Heart left ventricle (tissue), 16 donors: ENCODE measurements at regions not wholly inside any gene's neighbourhood (a gene's known extent, or its start where the extent isn't known, plus 50 kb on each side); places are given as distances from the start of the nearest gene placed in this dataset.

Source experiments
- ATAC-seq, 4 donors: fragments of 200-7000 bp; cut with Tn5 transposase; one replicate each; pipeline ENCODE4 v1.9.1; 2020 to 2022; ENCODE audit warnings: moderate library complexity in 4 of 4, mild to moderate bottlenecking in 3 of 4, moderate number of reproducible peaks in 1 of 4
- DNase-seq, 5 donors: peaks; one replicate each; pipeline ENCODE4 v3.0.0-alpha.2; 2020
- H3K27ac ChIP-seq, 12 donors: fragments of 200-600 bp; sonication (generic) in 4 of 12; one replicate each; pipeline versions ENCODE4 v1.5.0 to v1.8.0; 2016 to 2022; ENCODE audit warnings: mild to moderate bottlenecking in 2 of 12
- H3K27me3 ChIP-seq, 9 donors: fragments of 200-600 bp; sonication (generic) in 2 of 9; one replicate each; pipeline versions ENCODE4 v1.5.1 to v1.8.0; 2016 to 2022; ENCODE audit warnings: mild to moderate bottlenecking in 3 of 9
- H3K36me3 ChIP-seq, 9 donors: fragments of 200-600 bp; sonication (generic) in 2 of 9; one replicate each; pipeline versions ENCODE4 v1.5.0 to v1.8.0; 2018 to 2022; ENCODE audit warnings: mild to moderate bottlenecking in 2 of 9
- H3K4me1 ChIP-seq, 12 donors: fragments of 200-600 bp; sonication (generic) in 4 of 12; one replicate each; pipeline versions ENCODE4 v1.5.0 to v1.8.0; 2016 to 2022; ENCODE audit warnings: mild to moderate bottlenecking in 3 of 12
- H3K4me3 ChIP-seq, 12 donors: fragments of 200-600 bp; sonication (generic) in 4 of 12; one replicate each; pipeline versions ENCODE4 v1.5.0 to v1.8.0; 2017 to 2022; ENCODE audit warnings: mild to moderate bottlenecking in 9 of 12, moderate library complexity in 4 of 12
- H3K9me3 ChIP-seq, 12 donors: fragments of 200-600 bp; sonication (generic) in 4 of 12; one replicate each; pipeline versions ENCODE4 v1.5.0 to v1.8.0; 2016 to 2022; ENCODE audit warnings: mild to moderate bottlenecking in 1 of 12
- POLR2A ChIP-seq, 2 donors: fragments of 450-650 bp; IDR thresholded peaks; one replicate each; pipeline ENCODE4 v1.6.1; 2017; ENCODE audit warnings: antibody characterized with exemption in 2 of 2, mild to moderate bottlenecking in 2 of 2, moderate library complexity in 2 of 2
- WGBS, 4 donors: extraction: QIAGEN DNeasy Blood & Tissue Kit in 2 of 4; methylation state at CpG; one replicate each; pipeline versions ENCODE4 v1.1.5 to v1.1.7; 2013 to 2018; 5-methylcytosine and 5-hydroxymethylcytosine counted together
- intact Hi-C, 10 donors: fragments of 100-400 bp; cut with DNase I; formaldehyde crosslinking; loops; one replicate each; pipeline versions ENCODE4 v1.11.1 to v1.14.2; 2022
- TF ChIP-seq, protein P1 (sequence below), 12 donors: fragments of 200-600 bp; sonication (generic) in 4 of 12; IDR thresholded peaks; one replicate each; pipeline versions ENCODE4 v1.5.0 to v1.8.0; 2018 to 2022; ENCODE audit warnings: antibody characterized with exemption in 12 of 12, mild to moderate bottlenecking in 5 of 12
- donor health status: ischemic (EF 13 %, LVEDD 7.1; RV severe dilation, severe dysfunction).
- donor health status: healthy with polysubstance abuse.
- donor health status: DM: no; HTN: yes; CAD: no.
- donor health status: DM: no; HTN: no; CAD: no.
- donor health status: ischemic (EF 25% LVEDD 6.9; RV normal size, moderate dysfunction).
- donor health status: ischemic (EF 25% LVEDD 5.7; RV mildly dilated, moderate dysfunction).
- donor health status: healthy.
- donor health status: DM: yes; HTN: yes; CAD: no.
- donor health status: ischemic (EF 35%, LVEDD 5.7; RV mildly dilated, moderate dysfunction).
- donor health status: nonischemic (EF 11% LVEDD 7.7; RV severe dilation, severe dysfunction).
- donor health status: DM: yes; HTN: yes; CAD: no.
- donor health status: PGD.
- donor health status: ischemic (EF 29% LVEDD 5.4; RV normal size, mild dysfunction).
- donor health status: nonischemic (EF 23%, LVEDD 6.1; RV moderate dilation, normal function).

- Histone ChIP-seq H3K9me3 (no peaks in the 10 kb centered on the region), H3K27ac (no peak overlapping the region), H3K27me3 (peaks cover 0 to 4% (median 0%) of the 10 kb centered on the region in 9 donors), H3K4me1 (peaks cover 0 to 7% (median 0%) of the 10 kb centered on the region in 12 donors), H3K36me3 (no peaks in the 10 kb centered on the region), H3K4me3 (no peak overlapping the region)
- ATAC-seq, result no peak
- WGBS, 4 donors, result 81 to 88% (median 84%) methylated on average over 5 of the region's 5 CpGs
- TF ChIP-seq, protein P1, sequence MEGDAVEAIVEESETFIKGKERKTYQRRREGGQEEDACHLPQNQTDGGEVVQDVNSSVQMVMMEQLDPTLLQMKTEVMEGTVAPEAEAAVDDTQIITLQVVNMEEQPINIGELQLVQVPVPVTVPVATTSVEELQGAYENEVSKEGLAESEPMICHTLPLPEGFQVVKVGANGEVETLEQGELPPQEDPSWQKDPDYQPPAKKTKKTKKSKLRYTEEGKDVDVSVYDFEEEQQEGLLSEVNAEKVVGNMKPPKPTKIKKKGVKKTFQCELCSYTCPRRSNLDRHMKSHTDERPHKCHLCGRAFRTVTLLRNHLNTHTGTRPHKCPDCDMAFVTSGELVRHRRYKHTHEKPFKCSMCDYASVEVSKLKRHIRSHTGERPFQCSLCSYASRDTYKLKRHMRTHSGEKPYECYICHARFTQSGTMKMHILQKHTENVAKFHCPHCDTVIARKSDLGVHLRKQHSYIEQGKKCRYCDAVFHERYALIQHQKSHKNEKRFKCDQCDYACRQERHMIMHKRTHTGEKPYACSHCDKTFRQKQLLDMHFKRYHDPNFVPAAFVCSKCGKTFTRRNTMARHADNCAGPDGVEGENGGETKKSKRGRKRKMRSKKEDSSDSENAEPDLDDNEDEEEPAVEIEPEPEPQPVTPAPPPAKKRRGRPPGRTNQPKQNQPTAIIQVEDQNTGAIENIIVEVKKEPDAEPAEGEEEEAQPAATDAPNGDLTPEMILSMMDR (IDR thresholded peaks at IDR 0.05), result no peak
- TF ChIP-seq POLR2A (IDR thresholded peaks at IDR 0.05), result no peak
- no peak for DNase-seq
- intact Hi-C loops, result loop anchor here in 2 of 10 donors (10.0 kb wide), 2 partner anchors 55 to 985 kb away; no protein-coding TSS in a partner anchor
These were observed 77.2 kb upstream of the SEMA6D start for GRCh38 chr15:47640079-47640478.

- Histone ChIP-seq H3K4me3 (peak overlapping the region in 5 of 12 donors; percentile 6 to 26 (median 20)), H3K4me1 (peaks cover 0 to 7% (median 0%) of the 10 kb centered on the region in 12 donors), H3K36me3 (no peaks in the 10 kb centered on the region), H3K27me3 (peaks cover 0 to 4% (median 0%) of the 10 kb centered on the region in 9 donors), H3K27ac (no peak overlapping the region), H3K9me3 (no peaks in the 10 kb centered on the region)
- intact Hi-C loops, result loop anchor here in 2 of 10 donors (10.0 kb wide), 2 partner anchors 54 to 986 kb away; no protein-coding TSS in a partner anchor
- DNase-seq (peak in 1 of 5 donors; percentile 12), ATAC-seq (peak in 2 of 4 donors; percentile 28 to 43)
- TF ChIP-seq POLR2A (IDR thresholded peaks at IDR 0.05), result no peak
- TF ChIP-seq, protein P1 (IDR thresholded peaks at IDR 0.05), result no peak
- WGBS, 4 donors, result 42 to 60% (median 55%) methylated on average over 7 of the region's 7 CpGs
These were observed 76.4 kb upstream of the SEMA6D start for GRCh38 chr15:47640901-47641300.

- 61 to 64% (median 63%) methylated on average over 3 of the region's 3 CpGs for WGBS, 4 donors
These were observed 72.6 kb upstream of the SEMA6D start for GRCh38 chr15:47644722-47645121.

GRCh38 chr15:47650564-47650963 is 66.7 kb upstream of the SEMA6D start:
- no peaks in the 10 kb centered on the region for H3K9me3 ChIP-seq
- no peak for TF ChIP-seq POLR2A (IDR thresholded peaks at IDR 0.05)
- TF ChIP-seq, protein P1 (IDR thresholded peaks at IDR 0.05), result no peak
- H3K4me1 ChIP-seq, result no peaks in the 10 kb centered on the region
- WGBS, 4 donors, result 73 to 88% (median 83%) methylated on average over 3 of the region's 3 CpGs
- no peaks in the 10 kb centered on the region for H3K36me3 ChIP-seq
- no peak for ATAC-seq
- no peak for DNase-seq
- H3K27me3 ChIP-seq, result peaks cover 0 to 9% (median 0%) of the 10 kb centered on the region in 9 donors
- H3K27ac ChIP-seq, result no peak overlapping the region
- H3K4me3 ChIP-seq, result no peak overlapping the region
- intact Hi-C loops, result no loop called here

More at GRCh38 chr15:47644722-47645121, 72.6 kb upstream of the SEMA6D start:
- Histone ChIP-seq H3K9me3 (no peaks in the 10 kb centered on the region), H3K27ac (peak overlapping the region in 2 of 12 donors; percentile 25 to 30), H3K27me3 (peaks cover 0 to 4% (median 0%) of the 10 kb centered on the region in 9 donors), H3K36me3 (no peaks in the 10 kb centered on the region), H3K4me1 (peaks cover 0 to 7% (median 0%) of the 10 kb centered on the region in 12 donors), H3K4me3 (no peak overlapping the region)
- TF ChIP-seq, protein P1 (IDR thresholded peaks at IDR 0.05), result no peak
- TF ChIP-seq POLR2A (IDR thresholded peaks at IDR 0.05), result no peak
- no peak for DNase-seq
- peak; percentile 33 to 69 (median 42) for ATAC-seq
- intact Hi-C loops, result loop anchor here in 2 of 10 donors (10.0 kb wide), 2 partner anchors 50 to 990 kb away; no protein-coding TSS in a partner anchor
